ENCODE measurements at regions not wholly inside any gene's neighbourhood (a gene's known extent, or its start where the extent isn't known, plus 50 kb on each side); places are given as distances from the start of the nearest gene placed in this dataset.

DNA sequence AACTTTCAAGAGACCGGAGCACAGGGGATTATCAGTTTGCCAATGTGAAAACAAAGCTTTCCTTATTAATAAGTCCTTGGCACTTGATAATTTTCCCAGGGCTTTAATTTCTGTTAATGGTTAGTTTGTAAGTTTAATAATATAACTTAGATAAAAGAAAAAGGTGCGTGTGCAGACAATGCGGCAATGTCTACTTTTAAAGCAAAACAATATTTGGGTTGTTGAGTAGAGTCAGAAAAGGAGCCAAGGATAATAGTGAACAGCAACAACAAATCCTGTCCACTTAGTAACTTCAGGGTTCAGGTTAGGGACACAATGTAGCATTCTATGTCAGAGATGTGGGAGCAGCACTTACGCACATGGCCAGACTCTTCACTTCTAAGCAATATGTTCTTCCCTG lies 469.6 kb upstream of the NFIA start:
- TF ChIP-seq, protein P1, sequence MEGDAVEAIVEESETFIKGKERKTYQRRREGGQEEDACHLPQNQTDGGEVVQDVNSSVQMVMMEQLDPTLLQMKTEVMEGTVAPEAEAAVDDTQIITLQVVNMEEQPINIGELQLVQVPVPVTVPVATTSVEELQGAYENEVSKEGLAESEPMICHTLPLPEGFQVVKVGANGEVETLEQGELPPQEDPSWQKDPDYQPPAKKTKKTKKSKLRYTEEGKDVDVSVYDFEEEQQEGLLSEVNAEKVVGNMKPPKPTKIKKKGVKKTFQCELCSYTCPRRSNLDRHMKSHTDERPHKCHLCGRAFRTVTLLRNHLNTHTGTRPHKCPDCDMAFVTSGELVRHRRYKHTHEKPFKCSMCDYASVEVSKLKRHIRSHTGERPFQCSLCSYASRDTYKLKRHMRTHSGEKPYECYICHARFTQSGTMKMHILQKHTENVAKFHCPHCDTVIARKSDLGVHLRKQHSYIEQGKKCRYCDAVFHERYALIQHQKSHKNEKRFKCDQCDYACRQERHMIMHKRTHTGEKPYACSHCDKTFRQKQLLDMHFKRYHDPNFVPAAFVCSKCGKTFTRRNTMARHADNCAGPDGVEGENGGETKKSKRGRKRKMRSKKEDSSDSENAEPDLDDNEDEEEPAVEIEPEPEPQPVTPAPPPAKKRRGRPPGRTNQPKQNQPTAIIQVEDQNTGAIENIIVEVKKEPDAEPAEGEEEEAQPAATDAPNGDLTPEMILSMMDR (conservative IDR thresholded peaks at IDR 0.05): no peak
- TF ChIP-seq EZH2 (IDR thresholded peaks at IDR 0.05; ENCODE audit: low read depth): no peak
